ENCODE measurements at regions not wholly inside any gene's neighbourhood (a gene's known extent, or its start where the extent isn't known, plus 50 kb on each side); places are given as distances from the start of the nearest gene placed in this dataset.
"Not testable (repeated sequence)": the region's sequence is repeated elsewhere in the genome, so short reads cannot be mapped to it uniquely, and the experiment has no call there.

- no peak for DNase-seq
Observed at GRCh38 chr1:234896477-234897389, 231.9 kb downstream of the TOMM20 start.

DNA sequence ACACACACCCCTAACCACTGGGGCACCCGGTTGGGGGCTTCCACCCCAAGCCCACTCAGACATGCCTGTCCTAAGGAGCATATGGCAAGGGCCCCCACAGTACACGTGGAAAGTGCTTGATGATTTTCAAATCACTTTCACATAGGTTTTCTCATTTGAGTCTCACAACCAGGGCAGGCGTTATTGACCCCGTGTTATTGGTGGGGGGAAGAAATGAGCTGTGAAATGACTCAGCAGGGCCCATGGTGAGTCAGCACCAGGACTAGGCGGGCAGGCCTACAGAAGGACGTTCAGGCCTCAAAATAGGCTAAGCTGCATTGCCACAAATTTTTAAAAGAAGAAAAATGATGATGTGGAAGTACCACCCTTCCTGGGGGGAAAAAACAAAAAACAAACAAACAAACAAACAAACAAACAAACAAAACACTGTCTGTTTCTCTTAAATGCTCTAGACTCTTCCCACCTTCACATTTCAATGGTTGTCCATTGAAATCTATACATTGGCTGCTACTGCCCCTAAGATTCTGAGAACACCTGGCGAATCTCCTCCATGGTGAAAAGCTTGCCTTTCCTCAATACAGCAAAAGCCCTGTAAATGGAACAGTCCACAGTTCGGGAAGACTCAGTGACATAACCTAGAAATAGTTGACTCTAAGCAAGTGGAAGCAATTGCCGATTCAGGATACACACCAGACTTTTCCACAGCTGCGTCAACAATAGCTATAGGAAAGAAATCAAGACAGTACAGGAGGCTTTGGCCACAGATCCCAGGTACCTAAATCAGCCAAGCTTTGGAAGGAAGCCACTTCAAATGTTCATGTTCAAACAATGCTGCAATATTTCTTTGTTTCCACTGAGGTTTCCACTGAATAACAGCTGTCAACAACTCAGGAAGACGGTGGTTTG is 234.7 kb downstream of the TOMM20 start:
- DNase-seq = peak; percentile 87

- no peak for DNase-seq
Observed at GRCh38 chr1:234893359-234893724, 235.3 kb downstream of the TOMM20 start.

DNA sequence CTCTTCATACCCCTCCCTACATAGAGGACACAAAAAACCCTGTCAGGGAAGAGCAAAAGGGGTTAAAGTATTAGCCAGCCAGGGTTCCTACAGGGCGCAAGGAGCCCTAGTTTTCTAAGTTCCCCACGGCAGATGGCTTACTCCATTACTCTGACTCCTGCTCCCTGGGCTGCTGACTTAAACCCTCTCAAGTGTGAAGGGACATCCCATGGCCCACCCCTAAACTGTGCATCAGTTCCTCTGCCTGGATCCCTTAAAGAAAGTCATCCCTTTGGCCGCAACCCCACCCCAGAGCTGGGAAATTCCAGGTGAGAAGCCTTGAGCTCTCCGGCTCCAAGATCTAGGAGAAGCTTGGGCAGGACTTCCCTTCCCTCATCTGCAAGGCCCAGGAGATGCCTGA is 236.0 kb downstream of the TOMM20 start:
- DNase-seq = no peak

DNA sequence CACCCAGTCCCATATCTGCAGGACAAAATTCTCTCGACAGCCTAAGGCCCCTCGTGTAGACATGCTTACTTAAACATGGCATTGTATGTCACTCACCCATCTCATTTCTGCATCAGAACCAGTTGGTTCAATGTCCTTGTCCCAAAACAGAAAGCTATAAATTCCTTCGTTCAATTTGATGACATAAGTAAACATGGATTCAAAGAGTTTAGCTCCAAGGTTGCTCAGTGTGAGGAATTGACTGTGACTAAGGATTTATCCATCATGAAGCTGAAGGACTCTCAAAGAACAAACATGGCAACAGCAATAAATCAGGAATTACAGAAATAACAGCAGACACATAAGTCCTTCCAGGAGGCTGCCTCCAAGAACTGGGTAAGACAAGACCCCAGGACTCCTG is 237.2 kb downstream of the TOMM20 start:
- no peak for DNase-seq

- no peak for DNase-seq
Observed at GRCh38 chr1:234889643-234890042, 239.0 kb downstream of the TOMM20 start.

DNA sequence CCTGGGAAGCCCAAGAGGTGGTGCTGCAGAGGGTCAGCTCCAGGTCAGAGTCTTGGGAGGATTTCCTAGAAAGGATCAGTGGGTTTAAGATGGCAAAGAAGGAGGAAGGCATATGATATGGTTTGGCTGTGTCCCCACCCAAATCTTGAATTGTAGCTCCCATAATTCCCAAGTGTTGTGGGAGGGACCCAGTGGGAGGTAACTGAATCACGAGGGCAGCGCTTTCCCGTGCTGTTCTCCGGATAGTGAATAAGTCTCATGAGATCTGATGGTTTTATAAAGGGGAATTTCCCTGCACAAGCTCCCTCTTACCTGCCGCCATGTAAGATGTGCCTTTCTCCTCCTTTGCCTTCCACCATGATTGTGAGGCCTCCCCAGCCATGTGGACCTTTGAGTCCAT is 240.4 kb downstream of the TOMM20 start:
- DNase-seq = not testable (repeated sequence)

DNA sequence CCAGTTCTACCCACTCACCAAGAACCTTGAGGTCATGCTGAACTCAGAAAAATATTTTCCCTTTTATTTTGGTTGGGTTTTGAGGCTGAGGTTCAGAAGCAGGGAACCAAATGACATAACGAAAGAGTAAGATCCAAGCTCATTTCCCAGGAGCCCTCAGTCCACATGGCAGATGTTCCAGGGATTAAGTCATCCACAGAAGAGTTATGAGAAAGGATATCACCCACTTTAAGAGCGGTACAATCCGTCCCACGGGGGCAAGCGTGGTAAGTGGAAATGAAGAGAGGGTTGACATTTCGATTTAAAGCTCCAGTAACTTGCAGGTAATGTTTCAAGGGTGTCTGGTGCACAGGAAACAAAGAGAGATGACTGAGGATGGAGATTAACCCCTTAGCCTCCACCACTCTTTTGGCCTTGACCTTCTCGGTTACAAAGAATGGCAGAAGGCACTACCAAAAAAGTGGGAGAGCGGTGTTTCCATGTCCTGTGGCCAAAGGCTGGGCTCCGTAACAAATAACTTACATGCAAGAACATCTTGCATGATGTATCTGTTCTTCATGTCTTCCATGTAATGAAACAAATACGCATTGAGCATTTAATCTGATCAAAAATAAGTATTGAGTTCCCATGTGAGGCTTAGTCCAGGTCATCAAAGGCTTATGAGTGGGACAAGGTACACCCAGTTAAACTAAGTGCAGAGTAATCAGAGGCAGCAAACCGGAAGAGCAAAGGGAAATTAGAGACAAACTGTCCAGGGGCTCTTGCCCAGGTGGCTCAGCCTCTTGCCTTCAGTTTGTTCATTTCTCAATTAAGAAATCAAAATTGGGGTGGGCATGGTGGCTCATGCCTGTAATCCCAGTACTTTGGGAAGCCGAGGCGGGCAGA is 241.4 kb downstream of the TOMM20 start:
- no peak for DNase-seq

GRCh38 chr1:234886081-234886984 is 242.3 kb downstream of the TOMM20 start:
- no peak for DNase-seq

- no peak for DNase-seq
Observed at GRCh38 chr1:234885601-234886000, 243.0 kb downstream of the TOMM20 start.

DNA sequence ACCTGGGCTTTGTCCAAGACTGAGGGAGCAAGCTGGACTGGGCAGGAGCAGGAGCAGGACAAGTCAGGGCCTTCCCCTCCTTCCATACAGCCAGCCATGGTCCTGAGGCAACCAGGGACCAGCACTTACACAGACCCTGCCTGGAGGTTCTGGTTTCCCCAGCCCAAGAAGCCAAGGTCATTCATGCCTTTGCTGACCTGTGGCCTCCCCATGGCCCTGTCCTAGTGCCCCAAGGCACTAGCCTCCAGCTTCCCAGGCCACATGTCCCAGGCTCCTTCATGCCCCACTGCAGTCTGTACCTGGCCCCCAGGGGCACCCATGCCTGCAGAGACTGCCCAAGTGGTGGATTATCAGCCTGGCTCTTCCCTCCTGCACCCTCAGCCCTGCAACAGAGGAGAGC is 243.9 kb downstream of the TOMM20 start:
- no peak for DNase-seq

DNA sequence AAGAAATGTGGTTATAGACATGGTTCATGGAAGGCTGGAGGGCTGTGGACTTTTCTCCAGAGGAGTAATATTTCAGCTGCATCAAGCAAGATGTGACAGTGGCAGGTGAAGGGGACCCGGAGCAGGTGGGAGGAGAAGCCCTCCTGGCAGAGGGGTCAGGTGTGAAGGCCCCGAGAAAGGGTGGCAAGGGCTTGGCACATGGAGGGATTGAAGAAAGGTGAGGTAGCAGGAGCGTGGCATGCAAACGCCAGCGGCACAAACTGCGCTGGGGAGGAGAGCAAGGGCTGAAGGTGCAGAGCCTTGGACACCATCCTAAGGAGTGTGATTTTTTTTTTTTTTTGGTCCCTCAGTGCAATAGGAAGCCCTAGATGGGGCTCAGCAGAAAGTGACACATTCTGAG is 244.6 kb downstream of the TOMM20 start:
- DNase-seq = no peak

GRCh38 chr1:234882898-234883297 is 245.7 kb downstream of the TOMM20 start:
- DNase-seq = no peak

- DNase-seq = peak; percentile 82
Observed at GRCh38 chr1:234881893-234882771, 246.5 kb downstream of the TOMM20 start.

GRCh38 chr1:234879147-234880080 is 249.2 kb downstream of the TOMM20 start:
- no peak for DNase-seq

GRCh38 chr1:234878288-234878687 is 250.3 kb downstream of the TOMM20 start:
- DNase-seq = no peak

- no peak for DNase-seq
Observed at GRCh38 chr1:234877761-234878160, 250.9 kb downstream of the TOMM20 start.

DNA sequence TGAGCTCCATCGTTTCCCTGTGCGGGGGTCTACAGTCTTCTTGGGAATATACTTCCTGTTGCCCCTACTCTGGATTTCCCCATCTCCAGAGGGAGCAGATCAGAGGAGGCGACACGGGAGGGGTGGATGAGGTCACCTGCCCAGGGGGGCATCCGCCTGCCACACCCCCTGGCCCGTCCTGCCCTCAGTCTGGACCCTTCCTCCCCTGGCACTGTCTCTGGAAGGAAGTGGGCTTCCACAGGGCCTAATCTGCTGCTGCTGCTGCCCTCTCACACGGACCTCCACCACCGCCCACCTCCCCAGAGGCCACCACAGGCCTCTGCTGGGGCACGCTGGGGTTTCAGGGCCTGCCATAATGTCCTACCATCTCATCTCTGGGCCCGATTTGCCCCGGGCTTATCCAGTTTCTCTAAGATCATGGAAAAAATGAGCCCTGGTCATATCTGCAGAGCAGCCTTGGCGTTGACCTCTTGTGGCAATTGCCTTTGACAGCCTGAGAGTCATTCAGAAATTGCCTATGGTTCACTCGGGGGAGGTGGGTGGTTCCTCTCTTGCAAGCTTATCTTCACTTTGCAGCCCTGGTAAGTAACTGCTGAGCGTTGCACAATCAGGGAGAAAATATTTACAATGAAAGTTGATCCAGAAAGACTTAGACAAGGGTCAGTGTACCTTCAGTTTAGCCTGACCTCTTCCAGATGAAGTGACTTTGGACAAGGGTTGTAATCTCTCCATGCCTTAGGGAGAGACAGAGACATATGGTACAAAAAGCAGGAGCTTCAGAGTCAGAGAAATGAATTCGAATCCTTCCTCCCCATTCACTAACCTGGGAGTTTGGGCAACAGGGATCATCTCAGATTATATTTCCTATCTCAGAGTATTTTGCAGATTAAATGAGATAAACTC is 252.4 kb downstream of the TOMM20 start:
- DNase-seq = peak; percentile 61
